Epithelial cell of proximal tubule (primary cell): ENCODE measurements at regions not wholly inside any gene's neighbourhood (a gene's known extent, or its start where the extent isn't known, plus 50 kb on each side); places are given as distances from the start of the nearest gene placed in this dataset.

Experiments
- DNase-seq: peaks from one replicate; pipeline ENCODE4 v3.0.0-alpha.2; 2011; ENCODE audit warnings: low read depth
- H3K4me3 ChIP-seq: 2 replicates; pipeline ENCODE4 v1.5.1; 2011; ENCODE audit warnings: low read depth, mild to moderate bottlenecking, low read length
- CTCF ChIP-seq: conservative IDR thresholded peaks from 2 replicates; pipeline ENCODE4 v1.5.1; 2012; ENCODE audit warnings: low read depth, mild to moderate bottlenecking, low read length

DNA sequence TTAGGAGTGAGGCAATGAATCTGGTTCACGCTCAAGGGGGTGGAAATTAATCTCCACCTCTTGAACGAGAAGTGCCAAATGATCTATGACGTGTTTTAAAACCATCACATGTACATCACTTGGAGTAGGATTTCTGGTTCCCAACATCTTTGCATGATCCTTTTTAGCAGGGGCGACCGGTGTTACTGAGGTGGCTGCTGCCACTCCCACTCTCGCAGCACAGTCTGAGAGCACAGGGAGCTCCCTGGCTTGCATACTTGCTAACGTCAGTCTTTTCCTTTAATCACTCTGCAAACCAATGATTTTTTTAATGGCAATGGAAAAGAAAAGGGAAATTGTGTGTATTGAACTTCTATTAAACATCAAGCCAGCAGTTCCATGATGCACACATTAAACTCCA is 624.4 kb downstream of the IRX1 start:
- DNase-seq: no peak
- no peak overlapping the region for H3K4me3 ChIP-seq

GRCh38 chr5:4221048-4221447 is 625.4 kb downstream of the IRX1 start:
- no peak overlapping the region for H3K4me3 ChIP-seq
- no peak for TF ChIP-seq CTCF
- DNase-seq: no peak

More for the DNA sequence above, 624.4 kb downstream of the IRX1 start:
- TF ChIP-seq CTCF: no peak

GRCh38 chr5:4222147-4222546 is 626.5 kb downstream of the IRX1 start:
- H3K4me3 ChIP-seq: no peak overlapping the region
- no peak for DNase-seq
- no peak for TF ChIP-seq CTCF

GRCh38 chr5:4222821-4223220 is 627.2 kb downstream of the IRX1 start:
- no peak overlapping the region for H3K4me3 ChIP-seq
- no peak for DNase-seq
- TF ChIP-seq CTCF: no peak

GRCh38 chr5:4225741-4226140 is 630.1 kb downstream of the IRX1 start:
- DNase-seq: no peak
- no peak overlapping the region for H3K4me3 ChIP-seq
- TF ChIP-seq CTCF: no peak

DNA sequence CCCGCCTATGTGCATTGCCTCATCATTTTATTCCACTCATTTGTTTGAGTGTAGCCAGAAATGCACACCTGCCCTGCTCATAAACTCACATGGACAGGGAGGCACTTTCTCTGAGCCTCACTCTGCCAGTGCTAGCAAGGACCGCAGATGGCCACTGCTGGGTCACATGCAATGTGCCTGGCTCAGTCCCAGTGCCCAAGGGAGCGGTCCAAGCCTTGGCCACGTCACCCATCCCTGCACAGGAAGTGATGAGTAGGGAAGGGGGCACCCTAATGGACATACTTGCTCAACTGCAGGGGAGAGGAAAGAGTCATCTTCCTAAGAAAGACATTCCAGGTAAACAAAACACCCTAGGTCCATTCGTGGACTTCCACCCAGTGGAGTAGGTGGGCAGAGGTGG is 630.9 kb downstream of the IRX1 start:
- DNase-seq: no peak
- TF ChIP-seq CTCF: no peak
- H3K4me3 ChIP-seq: no peak overlapping the region

DNA sequence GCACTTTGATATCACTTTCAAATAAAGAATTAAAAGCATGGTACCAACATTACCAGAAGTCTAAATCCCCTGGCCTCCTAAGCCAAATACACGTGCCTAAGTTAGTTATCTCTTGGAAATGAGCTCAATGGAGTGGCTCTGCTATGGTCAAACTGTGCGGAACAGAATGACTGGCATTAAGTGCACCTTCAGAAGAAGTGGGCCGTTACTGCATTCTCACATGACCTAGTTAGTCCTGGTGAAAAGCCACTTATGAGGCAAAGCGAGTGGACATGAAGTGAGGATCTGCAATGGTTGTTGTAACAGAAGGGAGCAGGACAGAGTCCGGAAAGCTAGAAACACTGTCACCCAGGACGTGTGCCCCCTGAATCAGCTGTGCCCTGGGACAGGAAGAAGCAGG is 633.1 kb downstream of the IRX1 start:
- TF ChIP-seq CTCF: no peak
- no peak for DNase-seq
- no peak overlapping the region for H3K4me3 ChIP-seq
